Left lobe of liver (tissue), 2 donors: ENCODE measurements at regions not wholly inside any gene's neighbourhood (a gene's known extent, or its start where the extent isn't known, plus 50 kb on each side); places are given as distances from the start of the nearest gene placed in this dataset.

ENCODE experiments used
- ATAC-seq: fragments of 200-7000 bp; cut with Tn5 transposase; one replicate; pipeline ENCODE4 v1.9.1; 2020; ENCODE audit warnings: mild to moderate bottlenecking, moderate library complexity
- DNase-seq: peaks from one replicate; pipeline ENCODE4 v3.0.0-alpha.2; 2020; ENCODE audit warnings: low spot score
- donor health status: DM: no; HTN: no; CAD: no; lungs with moderate emphysema.
- donor health status: DM: no; HTN: yes; CAD: no.

GRCh38 chr2:220151341-220151740 lies 523.9 kb downstream of the SLC4A3 start:
- DNase-seq, result no peak
- no peak for ATAC-seq

DNA sequence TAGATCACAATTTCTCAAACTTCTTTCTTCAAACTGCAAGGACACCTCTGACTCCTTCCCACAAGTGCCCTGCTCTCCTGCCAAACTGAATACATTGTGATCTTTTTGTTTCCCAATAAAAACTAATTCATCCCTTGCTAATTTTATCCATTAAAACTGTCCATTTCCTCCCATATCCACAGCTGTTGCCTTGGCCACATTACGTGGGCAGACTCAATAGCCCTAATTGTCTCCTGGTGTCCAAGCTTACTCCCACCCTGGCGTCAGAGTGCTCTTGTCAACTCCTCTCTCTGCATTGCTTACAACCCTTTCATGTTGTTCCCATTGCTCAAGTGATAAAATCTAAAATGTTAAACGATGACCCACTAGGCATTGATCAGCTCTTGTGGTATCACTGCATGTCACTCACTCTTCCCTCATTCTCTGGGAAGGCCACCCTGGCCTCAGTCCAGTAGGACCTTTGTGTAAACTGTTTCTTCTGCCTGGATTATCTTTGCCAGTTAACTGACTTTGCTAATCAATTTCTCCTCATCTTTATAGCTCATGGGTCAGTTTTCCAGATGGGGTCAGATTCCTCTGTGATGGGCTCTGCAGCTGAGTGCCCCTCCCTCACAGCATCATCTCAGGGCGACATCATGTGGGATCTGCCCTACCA lies 525.0 kb downstream of the SLC4A3 start:
- ATAC-seq (no peak), DNase-seq (no peak)

GRCh38 chr2:220153118-220153517 lies 525.7 kb downstream of the SLC4A3 start:
- ATAC-seq (no peak), DNase-seq (no peak)

DNA sequence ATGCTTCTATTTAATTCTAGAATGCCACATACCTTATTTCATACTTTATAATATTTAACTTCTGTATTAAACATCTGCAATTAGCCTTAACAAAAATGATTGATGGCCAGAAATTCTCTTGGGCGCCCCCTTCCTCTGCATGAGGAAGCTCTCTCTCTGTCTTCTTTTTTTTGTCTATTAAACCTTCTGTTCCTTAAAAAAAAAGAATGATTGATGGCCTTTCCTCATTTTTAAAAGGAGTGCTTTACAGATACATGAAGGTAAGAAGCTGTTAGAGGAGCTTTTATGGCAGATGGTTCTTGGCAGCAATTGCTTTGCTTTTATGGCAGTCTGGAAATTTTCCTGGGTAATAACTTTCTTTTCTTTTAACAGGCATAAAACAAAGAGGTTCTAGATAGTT lies 526.9 kb downstream of the SLC4A3 start:
- no peak for DNase-seq
- no peak for ATAC-seq

DNA sequence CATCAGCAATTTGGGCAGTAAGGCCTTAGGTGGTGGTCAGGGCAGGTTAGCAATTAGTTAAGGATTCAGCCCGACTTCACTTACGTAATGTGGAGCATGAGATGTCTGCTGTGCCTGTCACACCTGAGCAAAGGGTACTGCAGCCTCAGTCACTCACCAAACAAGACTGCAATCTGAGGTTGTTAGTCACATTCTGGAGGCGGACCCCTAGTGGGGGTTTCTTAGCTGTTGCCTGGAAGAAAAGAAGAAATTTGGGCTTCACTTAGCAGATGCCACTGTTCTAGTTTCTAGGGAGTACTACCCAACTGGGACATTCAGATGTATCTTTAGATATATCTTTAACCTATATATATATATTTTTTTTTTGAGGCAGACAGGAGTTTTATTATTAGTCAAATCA lies 529.9 kb downstream of the SLC4A3 start:
- ATAC-seq, result no peak

GRCh38 chr2:220159738-220160137 lies 532.3 kb downstream of the SLC4A3 start:
- DNase-seq (no peak), ATAC-seq (no peak)

More for the DNA sequence above, 529.9 kb downstream of the SLC4A3 start:
- DNase-seq, result no peak

DNA sequence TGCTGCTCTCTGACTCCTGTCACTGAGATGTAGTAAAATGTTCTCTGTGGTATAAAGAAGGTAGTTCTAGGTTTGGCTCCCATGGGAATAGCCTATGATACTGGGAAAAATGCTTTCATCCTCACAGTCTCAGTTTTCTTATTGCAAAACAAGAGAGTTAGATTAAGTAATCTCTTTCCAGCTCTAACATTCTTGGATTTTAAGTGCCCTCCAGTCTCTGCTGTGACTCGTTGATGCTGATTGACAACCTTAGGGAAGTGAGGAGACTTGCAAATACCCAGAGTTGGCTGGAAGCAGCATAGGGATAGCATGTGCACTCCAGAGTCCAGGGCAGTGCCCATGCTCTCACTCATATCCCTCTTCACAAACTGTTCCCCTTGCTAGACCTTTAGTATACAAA lies 534.9 kb downstream of the SLC4A3 start:
- no peak for DNase-seq
- ATAC-seq, result no peak

DNA sequence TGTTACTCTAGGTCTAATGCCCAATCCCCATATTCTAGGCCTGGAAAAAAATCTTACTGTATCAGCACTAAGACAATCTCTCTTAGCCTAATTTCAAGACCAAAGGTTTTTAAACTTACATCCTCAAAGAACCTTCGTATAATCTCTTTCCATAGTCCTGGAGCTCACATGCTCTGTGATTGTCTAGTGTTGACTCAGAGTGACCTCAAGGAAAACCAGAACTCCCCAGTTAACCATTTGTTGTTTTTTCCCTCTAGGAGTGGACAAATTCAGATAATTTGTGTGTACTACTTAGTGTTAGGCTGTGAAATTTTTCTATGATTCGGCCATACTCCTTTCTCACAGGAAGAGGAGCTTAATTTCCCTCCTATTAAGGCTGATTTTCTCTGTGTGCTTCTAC lies 536.1 kb downstream of the SLC4A3 start:
- DNase-seq (no peak), ATAC-seq (no peak)

- DNase-seq (peak; percentile 53), ATAC-seq (peak; percentile 88)
Measured at GRCh38 chr2:220165401-220165800, 538.0 kb downstream of the SLC4A3 start.

DNA sequence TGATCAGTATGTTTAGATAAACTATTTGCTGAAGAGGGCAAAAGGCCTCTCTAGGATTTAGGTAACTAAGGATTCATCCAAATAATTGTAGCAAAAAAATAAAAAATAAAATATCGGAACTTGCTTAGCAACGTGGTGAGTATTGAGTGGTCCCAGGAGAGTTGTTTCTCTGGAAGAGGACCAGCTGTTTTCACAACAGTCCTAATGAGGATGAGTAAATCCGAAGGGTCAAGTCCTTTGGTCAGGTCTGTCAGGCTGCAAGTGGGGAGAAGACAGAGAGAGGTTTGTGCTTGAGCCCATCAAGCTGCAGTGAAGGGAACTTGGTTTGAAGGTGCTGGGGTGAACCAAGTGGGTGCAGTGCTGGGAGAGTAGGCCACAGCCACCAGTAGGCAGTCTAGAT lies 539.2 kb downstream of the SLC4A3 start:
- DNase-seq (no peak), ATAC-seq (no peak)

DNA sequence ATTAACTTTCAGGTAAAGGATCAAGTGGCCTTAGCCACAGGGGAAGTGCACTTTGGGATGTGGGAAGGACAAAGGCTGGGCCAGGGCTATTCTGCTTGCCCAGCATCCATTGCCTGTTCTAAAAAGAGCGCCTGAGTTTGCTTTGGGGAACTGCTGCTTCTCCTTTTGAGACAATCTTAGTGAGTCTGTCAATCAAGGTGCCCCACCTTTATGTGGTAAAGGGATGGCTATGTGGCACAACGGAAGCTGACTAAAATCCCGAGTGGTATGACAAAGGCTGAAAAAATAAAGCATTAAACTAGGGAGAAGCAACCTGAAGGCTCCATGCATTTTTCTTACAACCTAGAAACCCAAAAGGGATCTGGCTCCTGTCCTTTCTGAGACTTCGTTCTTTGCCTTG lies 540.5 kb downstream of the SLC4A3 start:
- ATAC-seq (no peak), DNase-seq (no peak)

DNA sequence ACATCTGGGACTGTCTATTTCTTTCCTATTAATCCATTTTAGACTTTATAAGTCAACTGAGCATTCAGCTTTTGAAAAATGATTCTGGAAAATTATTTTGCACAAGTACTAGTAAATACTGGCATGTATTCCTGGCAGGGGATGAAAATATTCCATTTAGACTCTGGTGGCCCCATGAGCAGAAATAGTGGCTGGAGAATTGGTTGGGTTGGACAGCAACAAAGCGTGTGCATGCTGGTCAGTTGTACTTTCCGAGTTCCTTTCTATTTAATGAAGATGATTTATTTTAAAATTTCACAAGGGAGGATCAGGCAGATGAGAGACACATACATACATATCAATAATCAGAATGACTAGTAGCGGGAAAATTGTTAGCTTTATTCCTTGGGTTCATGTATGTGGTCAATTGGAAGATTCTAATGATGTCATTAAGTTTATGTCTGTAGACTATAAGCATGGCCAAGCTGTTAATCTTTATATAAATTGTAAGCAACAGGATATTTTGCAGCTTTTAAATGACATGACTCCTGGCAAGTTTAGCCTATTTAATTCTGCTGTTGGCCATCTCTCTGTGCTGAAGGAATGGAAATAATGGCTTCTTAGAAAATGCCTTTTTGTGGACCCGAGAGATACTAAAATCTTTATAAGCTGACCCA lies 541.6 kb downstream of the SLC4A3 start:
- DNase-seq, result no peak
- no peak for ATAC-seq

GRCh38 chr2:220174826-220175225 lies 547.4 kb downstream of the SLC4A3 start:
- DNase-seq, result no peak
- ATAC-seq, result no peak

DNA sequence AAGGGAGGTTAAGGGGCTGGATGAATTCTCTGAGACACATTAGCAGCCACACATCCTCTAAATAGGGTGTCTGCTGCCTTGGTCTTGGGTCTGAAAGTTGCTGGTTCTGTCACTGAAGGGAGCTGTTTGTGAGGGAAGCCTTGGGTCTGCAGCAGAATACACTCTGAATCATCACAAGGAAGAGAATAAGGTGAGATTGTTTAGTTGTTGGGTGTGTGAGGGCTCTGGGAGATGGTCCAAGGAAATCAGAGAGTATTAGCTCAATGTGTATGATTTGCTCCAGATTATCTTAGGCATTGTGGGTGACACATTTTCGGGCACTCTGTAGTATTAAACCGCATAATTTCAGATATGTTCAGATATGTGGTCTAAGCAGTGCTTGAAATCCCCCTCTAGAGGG lies 548.5 kb downstream of the SLC4A3 start:
- DNase-seq (no peak), ATAC-seq (no peak)

DNA sequence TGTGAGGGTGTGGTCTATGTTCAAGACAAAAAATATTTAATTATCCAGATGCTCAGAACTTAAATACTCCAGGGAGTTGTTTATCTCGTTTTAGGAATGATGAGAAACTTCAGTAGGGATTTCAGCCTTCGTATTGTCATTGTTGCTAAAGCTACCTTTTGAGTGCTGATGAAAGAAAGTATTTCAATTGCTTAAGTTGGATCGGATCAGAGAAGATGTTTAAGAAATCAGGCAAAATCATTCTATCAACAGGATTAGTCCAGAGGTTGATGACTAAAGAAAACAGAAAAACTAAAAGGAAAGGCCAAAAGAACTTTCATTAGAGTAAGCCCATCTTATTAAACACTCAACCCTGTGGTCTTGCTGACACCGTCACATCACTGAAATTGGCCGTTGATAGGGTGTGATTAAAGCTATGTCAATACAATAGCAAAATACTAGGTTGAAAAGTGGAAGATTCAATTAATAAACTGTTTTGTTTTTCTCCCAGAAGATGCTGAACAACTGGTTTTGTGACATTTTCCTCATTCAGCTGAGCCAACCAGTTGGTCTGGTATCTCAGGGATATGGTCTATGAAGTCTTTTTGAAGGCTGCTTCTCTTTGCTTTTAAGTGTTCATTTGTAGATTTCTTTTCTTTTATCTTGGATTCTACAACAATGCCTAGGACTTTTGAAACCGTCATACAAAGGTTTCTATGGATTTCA lies 551.7 kb downstream of the SLC4A3 start:
- ATAC-seq, result no peak
- no peak for DNase-seq

GRCh38 chr2:220181165-220181564 lies 553.7 kb downstream of the SLC4A3 start:
- ATAC-seq (no peak), DNase-seq (no peak)

- no peak for ATAC-seq
- no peak for DNase-seq
Measured at GRCh38 chr2:220182790-220183189, 555.4 kb downstream of the SLC4A3 start.

DNA sequence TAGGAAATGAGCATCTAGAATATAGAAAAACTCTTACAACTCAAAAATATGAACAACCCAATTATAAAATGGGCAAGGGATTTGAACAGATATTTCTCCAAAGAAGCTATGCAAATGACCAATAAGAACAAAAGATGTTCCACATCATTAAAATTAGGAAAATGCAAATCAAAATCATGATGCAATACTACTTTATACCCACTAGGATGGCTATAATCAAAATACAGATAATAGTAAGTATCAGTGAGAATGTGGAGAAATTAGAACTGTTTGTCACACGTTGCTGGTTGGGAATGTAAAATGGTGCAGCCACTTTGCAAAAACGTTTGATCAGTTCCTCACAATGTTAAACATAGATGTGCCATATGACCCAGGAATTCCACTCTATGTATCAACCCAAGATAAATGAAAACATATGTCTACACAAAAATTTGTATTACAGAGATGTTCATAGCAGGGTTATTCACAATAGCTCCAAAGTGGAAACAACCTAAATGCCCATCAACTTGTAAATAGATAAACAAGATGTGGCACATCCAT lies 558.4 kb downstream of the SLC4A3 start:
- no peak for ATAC-seq
- no peak for DNase-seq

- ATAC-seq (no peak), DNase-seq (no peak)
Measured at GRCh38 chr2:220188031-220188430, 560.6 kb downstream of the SLC4A3 start.

- DNase-seq (no peak), ATAC-seq (no peak)
Measured at GRCh38 chr2:220191031-220191430, 563.6 kb downstream of the SLC4A3 start.

DNA sequence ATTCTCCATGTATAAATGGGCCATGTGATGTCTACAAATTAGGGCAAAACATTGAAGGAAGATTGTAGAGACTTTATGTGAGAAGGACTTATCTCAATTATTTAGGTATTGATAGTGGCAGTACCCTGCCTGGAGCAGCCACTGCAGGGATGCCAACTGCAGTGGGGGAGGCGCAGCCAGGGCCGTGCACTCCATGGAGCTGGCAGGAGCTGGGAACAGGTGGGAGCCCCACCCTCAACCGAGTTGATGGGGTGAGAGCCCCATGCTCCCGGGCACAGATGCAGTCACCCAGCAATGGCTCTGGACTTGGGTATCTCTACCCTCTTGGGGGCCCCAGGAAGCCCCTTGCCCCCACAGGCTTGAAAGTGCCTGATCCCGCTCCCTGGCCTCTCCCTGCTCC lies 564.3 kb downstream of the SLC4A3 start:
- DNase-seq, result no peak

More for the DNA sequence above, 564.3 kb downstream of the SLC4A3 start:
- no peak for ATAC-seq
